ENCODE measurements at regions not wholly inside any gene's neighbourhood (a gene's known extent, or its start where the extent isn't known, plus 50 kb on each side); places are given as distances from the start of the nearest gene placed in this dataset.

DNA sequence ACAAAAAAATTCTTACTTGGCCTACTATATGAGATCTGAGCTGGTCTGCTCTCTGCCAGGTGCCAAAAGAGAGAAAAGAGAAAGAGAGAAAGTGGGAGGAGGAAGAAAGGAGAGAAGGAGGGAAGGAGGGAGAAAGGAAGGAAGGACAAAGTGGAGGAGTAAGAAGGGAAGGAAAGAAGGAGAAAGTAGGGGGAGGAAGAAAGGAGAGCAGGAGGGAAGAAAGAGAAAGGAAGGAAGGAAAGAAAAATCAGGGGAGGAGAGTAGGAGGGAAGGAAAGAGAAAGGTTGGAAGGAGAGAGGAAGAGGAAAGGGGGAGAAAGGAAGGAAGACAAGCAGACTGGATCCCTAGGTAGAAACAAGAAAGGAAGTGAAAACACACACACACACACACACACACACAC is 96.8 kb downstream of the RPS29 start:
- TF ChIP-seq, protein P1, sequence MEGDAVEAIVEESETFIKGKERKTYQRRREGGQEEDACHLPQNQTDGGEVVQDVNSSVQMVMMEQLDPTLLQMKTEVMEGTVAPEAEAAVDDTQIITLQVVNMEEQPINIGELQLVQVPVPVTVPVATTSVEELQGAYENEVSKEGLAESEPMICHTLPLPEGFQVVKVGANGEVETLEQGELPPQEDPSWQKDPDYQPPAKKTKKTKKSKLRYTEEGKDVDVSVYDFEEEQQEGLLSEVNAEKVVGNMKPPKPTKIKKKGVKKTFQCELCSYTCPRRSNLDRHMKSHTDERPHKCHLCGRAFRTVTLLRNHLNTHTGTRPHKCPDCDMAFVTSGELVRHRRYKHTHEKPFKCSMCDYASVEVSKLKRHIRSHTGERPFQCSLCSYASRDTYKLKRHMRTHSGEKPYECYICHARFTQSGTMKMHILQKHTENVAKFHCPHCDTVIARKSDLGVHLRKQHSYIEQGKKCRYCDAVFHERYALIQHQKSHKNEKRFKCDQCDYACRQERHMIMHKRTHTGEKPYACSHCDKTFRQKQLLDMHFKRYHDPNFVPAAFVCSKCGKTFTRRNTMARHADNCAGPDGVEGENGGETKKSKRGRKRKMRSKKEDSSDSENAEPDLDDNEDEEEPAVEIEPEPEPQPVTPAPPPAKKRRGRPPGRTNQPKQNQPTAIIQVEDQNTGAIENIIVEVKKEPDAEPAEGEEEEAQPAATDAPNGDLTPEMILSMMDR (IDR thresholded peaks at IDR 0.05), result no peak
- TF ChIP-seq EZH2phosphoT487 (IDR thresholded peaks at IDR 0.05) (no peak), EZH2 (IDR thresholded peaks at IDR 0.05) (no peak)

All from neural progenitor cell (in vitro differentiated cells).